ENCODE measurements at regions not wholly inside any gene's neighbourhood (a gene's known extent, or its start where the extent isn't known, plus 50 kb on each side); places are given as distances from the start of the nearest gene placed in this dataset.
"Not testable (repeated sequence)": the region's sequence is repeated elsewhere in the genome, so short reads cannot be mapped to it uniquely, and the experiment has no call there.

DNA sequence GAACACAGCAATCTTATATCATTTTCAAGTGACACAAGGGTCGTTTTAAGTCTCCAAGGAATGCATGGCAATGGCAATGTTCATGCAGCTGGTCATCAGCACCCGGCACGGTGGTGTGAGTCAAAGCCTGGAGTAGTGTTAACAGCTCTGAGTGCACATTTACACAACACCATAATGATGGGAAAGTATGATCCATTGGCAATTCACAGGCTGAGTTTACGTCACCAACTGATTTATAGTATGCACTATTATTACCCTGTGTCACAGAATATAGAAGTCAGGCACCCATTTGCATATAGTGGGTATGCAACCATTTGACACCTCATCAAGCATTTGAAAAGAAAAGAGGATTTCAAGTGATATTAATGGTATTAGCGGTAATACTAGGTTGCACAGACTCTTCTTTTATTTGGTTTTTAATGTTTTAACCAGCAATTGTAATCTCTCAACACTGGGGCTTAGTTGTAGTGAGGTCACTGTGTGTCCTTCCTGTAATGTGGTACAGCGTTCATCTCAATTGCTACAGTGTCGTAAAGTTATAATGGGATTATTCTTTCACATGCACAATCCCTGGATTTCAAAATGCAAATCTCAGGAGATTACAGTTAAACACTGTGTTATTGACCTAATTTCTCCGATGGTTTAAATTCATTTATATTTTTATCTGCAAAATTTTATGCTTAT is 113.8 kb downstream of the C3orf38 start:
- H3K36me3 Mint-ChIP-seq: no peaks in the 10 kb centered on the region
- H3K4me1 Mint-ChIP-seq: no peaks in the 10 kb centered on the region
- no peak overlapping the region for H3K4me3 Mint-ChIP-seq
- no peak overlapping the region for H3K27ac Mint-ChIP-seq
- H3K9me3 Mint-ChIP-seq: no peaks in the 10 kb centered on the region
- ATAC-seq: no peak
- H3K27me3 Mint-ChIP-seq: no peaks in the 10 kb centered on the region

DNA sequence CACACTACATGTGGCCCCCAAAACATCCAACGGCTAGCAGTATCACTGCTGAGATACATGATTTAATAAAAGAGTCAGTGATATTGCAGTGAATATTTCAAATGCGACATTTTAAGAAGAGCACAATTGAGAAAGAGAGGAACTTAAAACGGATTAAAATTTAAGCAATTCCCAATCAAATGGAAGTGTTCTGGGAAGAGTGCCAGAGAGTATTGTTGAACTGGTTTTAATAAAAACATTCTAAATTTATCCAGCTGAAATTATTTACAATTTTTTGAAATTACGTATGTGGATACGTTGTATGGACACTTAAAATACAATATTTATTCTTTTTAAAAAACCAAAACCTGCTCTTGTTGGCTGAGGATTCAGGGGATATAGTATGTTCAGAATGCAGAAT is 117.7 kb downstream of the C3orf38 start:
- no peak overlapping the region for H3K27ac Mint-ChIP-seq
- no peak for ATAC-seq
- no peak overlapping the region for H3K4me3 Mint-ChIP-seq
- no peaks in the 10 kb centered on the region for H3K27me3 Mint-ChIP-seq
- H3K36me3 Mint-ChIP-seq: no peaks in the 10 kb centered on the region
- H3K4me1 Mint-ChIP-seq: no peaks in the 10 kb centered on the region
- no peaks in the 10 kb centered on the region for H3K9me3 Mint-ChIP-seq

DNA sequence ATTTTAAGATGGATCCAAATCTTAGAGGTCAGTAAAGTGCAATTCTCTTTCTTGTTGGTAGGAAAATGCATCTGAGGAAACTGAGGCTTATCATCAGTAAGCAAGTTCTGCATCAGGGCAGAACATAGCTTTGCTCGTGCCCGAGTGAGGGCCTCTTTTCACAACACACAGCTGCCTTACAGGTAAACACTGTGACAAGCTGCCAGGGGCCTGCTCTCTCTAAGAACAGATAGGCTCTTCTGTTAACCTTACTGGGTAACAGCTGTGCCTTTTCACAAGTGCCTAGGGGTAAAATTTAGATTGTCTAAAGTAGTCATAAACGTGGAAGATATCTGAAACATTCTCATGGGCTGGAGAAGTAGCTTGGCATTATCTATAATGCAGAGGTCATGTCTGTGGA is 118.1 kb downstream of the C3orf38 start:
- ATAC-seq: no peak
- no peaks in the 10 kb centered on the region for H3K4me1 Mint-ChIP-seq
- H3K27ac Mint-ChIP-seq: no peak overlapping the region
- H3K36me3 Mint-ChIP-seq: no peaks in the 10 kb centered on the region
- H3K27me3 Mint-ChIP-seq: no peaks in the 10 kb centered on the region
- H3K9me3 Mint-ChIP-seq: no peaks in the 10 kb centered on the region
- no peak overlapping the region for H3K4me3 Mint-ChIP-seq

DNA sequence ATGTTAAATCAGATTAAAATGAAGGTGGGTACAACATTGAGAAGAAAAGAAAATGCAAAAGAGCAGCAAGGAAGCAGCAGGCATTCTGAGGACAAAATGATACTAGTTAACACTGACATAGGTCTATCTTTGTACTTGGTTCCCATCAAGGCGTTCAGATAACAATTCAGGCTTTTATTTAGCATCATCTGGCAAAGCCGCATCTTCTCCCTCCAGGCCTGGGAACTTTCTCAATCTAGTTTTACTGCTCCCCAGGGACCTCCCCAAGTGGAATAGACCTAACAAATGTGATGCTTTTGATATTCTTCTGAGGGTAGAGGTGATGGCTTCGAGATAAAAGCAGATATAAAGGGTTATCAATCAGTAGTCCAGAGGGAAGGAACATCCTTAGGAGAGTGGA is 130.6 kb downstream of the C3orf38 start:
- H3K9me3 Mint-ChIP-seq: no peaks in the 10 kb centered on the region
- no peaks in the 10 kb centered on the region for H3K36me3 Mint-ChIP-seq
- H3K27ac Mint-ChIP-seq: no peak overlapping the region
- no peak for ATAC-seq
- H3K4me3 Mint-ChIP-seq: no peak overlapping the region
- no peaks in the 10 kb centered on the region for H3K27me3 Mint-ChIP-seq
- H3K4me1 Mint-ChIP-seq: no peaks in the 10 kb centered on the region

DNA sequence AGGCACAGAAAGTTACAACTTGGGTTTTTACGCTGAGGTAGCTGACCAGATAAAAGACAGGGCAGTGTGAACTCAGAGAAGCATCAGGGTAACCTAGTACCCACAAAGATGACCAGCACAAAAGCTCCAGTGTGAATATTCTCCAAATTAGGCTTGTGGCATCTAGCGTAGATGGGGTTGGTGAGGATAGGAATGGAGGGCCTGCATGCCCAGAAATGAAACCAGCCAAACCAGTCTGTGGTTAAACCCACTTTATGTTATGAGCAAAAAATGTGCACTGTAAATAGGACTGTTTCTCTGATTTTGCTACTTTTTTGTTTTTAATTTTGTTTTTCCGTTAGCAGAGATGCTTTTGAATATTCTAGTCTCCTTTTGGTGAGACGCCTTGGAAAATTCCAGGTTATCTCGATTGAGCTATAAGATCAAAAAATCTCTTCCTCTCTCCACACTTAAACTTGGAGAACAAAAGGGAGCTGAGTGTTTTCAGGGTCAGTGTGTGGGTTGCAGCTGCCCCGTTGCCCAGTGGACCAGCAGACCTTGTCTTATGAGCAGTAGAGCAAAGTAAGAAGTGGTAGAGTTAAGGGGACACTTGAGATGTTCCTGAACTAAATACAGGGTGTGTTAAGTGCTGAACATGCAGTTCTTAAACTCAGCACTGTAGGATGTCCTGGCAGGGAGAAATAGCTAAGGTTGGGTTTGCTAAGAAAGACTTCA is 132.9 kb downstream of the C3orf38 start:
- no peak overlapping the region for H3K4me3 Mint-ChIP-seq
- H3K36me3 Mint-ChIP-seq: no peaks in the 10 kb centered on the region
- no peaks in the 10 kb centered on the region for H3K27me3 Mint-ChIP-seq
- no peaks in the 10 kb centered on the region for H3K4me1 Mint-ChIP-seq
- H3K9me3 Mint-ChIP-seq: no peaks in the 10 kb centered on the region
- no peak overlapping the region for H3K27ac Mint-ChIP-seq
- ATAC-seq: no peak

DNA sequence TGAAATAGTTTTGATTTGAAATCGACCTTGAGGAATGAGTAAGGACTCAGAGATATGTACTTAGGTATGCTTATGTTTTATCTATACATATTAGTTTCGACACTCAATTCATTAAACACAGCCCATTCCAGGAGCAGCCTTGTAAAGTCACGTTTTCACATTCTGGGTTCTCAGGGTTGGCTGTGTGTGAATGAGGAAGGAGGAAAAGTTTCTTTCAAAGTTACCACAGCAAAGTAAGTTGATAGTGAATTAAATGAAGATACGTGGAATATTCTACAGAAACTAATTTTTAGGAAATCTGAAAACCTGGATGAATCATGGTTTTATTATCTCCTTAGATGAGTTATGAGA is 133.5 kb downstream of the C3orf38 start:
- Mint-ChIP-seq H3K4me3 (no peak overlapping the region), H3K36me3 (no peaks in the 10 kb centered on the region), H3K27me3 (no peaks in the 10 kb centered on the region), H3K27ac (no peak overlapping the region), H3K9me3 (no peaks in the 10 kb centered on the region), H3K4me1 (no peaks in the 10 kb centered on the region)
- ATAC-seq: no peak

DNA sequence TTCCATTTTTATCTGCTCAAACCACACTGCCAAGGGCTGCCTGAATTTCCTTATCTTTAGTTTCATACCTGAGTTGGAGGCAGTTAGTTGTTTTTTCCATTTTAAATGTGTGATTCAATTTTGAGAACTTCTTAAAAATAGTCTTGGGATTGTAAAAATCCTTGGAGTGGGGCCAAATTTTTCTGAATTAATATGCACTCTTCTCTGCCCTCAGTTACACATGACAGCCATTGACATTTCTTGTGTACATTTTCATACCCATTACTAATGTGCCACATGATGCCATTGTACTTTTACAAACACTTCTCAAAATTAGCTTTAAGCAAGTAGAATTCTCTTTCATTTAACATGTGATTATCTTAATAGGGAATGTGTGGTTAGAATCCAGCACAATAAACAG is 141.7 kb downstream of the C3orf38 start:
- no peak for ATAC-seq
- no peak overlapping the region for H3K4me3 Mint-ChIP-seq
- H3K36me3 Mint-ChIP-seq: no peaks in the 10 kb centered on the region
- peaks cover 3% of the 10 kb centered on the region for H3K9me3 Mint-ChIP-seq
- H3K27ac Mint-ChIP-seq: no peak overlapping the region
- H3K27me3 Mint-ChIP-seq: no peaks in the 10 kb centered on the region
- no peaks in the 10 kb centered on the region for H3K4me1 Mint-ChIP-seq

DNA sequence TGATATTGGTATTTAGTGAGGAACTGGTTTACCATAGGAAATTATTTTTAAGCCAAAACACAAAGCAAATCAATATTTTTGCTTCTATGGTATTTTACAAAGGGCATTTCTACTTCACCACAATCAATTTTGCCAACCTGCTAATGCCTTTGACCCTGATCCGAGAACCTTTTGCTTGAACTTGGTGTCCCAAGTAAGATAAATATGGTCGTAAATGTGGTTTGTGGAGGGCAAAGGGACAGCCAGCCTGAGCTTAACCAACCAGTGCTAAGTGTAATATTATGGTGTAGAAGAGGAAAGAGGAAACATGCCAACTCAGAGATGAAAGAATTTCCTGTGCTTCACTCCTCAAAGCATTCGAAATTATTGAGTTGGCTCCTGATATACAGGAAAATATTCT is 148.4 kb downstream of the C3orf38 start:
- no peak for ATAC-seq
- no peak overlapping the region for H3K4me3 Mint-ChIP-seq
- H3K27me3 Mint-ChIP-seq: no peaks in the 10 kb centered on the region
- peaks cover 6% of the 10 kb centered on the region for H3K4me1 Mint-ChIP-seq
- no peak overlapping the region for H3K27ac Mint-ChIP-seq
- H3K36me3 Mint-ChIP-seq: no peaks in the 10 kb centered on the region
- peaks cover 3% of the 10 kb centered on the region for H3K9me3 Mint-ChIP-seq

DNA sequence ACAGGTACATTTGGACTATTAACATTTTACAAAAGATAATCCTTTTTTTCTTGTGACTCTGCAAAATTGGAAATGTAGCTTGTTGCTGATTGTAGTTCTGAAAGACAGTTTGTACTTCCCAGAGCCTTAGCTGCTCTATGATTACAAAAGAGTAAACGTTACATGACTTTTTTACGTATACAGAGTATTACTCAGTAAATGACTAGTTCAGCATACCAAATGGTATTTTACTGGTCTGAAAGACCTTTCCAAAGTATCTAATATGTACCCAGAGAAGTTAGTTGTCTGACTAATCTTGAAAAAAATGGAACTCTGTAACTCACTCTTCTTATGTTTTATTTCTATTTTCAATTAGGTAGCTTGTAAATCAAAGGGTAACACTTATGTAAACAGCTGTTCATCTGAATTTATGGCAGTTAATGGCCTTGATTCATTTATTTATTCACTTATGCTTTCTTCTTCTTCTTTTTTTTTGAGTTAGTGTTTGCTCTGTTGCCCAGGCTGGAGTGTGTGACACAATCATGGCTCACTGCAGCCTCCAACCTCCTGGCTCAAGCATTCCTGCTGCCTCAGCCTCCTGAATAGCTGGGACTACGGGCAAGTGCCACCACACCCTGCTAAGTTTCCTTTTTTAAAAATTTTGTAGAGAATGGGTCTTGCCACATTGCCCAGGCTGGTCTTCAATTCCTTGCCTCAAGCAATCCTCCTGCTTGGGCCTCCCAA is 151.7 kb downstream of the C3orf38 start:
- Mint-ChIP-seq H3K36me3 (no peaks in the 10 kb centered on the region), H3K9me3 (peaks cover 4% of the 10 kb centered on the region), H3K27me3 (no peaks in the 10 kb centered on the region), H3K27ac (no peak overlapping the region), H3K4me3 (no peak overlapping the region), H3K4me1 (peaks cover 6% of the 10 kb centered on the region)
- ATAC-seq: no peak

DNA sequence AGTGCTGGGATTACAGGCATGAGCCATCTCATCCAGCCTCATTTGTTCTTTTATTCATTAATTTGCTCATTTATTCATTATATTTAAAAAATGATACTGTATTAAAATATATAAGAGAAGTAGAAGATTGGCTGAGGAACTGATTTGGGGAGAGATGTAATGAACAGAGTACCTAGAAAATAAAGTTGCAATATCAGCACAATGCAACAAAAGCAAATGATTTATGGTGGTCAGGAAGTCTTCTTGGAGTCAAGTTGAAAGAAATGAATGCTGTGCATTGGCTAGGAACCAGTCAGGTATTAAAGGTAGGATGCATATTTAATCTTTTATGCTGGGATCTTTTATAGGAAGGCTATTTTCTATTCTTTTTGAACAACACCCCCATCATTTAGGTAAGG is 152.2 kb downstream of the C3orf38 start:
- H3K36me3 Mint-ChIP-seq: no peaks in the 10 kb centered on the region
- H3K4me3 Mint-ChIP-seq: no peak overlapping the region
- peaks cover 6% of the 10 kb centered on the region for H3K4me1 Mint-ChIP-seq
- H3K9me3 Mint-ChIP-seq: peaks cover 4% of the 10 kb centered on the region
- ATAC-seq: no peak
- H3K27me3 Mint-ChIP-seq: no peaks in the 10 kb centered on the region
- no peak overlapping the region for H3K27ac Mint-ChIP-seq

DNA sequence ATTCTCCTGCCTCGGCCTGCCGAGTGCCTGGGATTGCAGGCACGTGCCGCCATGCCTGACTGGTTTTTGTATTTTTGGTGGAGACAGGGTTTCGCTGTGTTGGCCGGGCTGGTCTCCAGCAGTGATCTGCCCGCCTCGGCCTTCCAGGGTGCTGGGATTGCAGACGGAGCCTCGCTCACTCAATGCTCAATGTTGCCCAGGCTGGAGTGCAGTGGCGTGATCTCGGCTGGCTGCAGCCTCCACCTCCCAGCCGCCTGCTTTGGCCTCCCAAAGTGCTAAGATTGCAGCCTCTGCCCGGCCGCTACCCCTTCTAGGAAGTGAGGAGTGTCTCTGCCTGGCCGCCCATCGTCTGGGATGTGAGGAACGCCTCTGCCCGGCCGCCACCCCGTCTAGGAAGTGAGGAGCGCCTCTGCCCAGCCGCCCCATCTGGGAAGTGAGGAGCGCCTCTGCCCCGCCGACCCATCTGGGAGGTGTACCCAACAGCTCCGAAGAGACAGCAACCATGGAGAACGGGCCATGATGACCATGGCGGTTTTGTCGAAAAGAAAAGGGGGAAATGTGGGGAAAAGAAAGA is 153.7 kb downstream of the C3orf38 start:
- ATAC-seq, H3K36me3 Mint-ChIP-seq, H3K4me3 Mint-ChIP-seq, H3K9me3 Mint-ChIP-seq, H3K4me1 Mint-ChIP-seq, H3K27me3 Mint-ChIP-seq, H3K27ac Mint-ChIP-seq: not testable (repeated sequence)

DNA sequence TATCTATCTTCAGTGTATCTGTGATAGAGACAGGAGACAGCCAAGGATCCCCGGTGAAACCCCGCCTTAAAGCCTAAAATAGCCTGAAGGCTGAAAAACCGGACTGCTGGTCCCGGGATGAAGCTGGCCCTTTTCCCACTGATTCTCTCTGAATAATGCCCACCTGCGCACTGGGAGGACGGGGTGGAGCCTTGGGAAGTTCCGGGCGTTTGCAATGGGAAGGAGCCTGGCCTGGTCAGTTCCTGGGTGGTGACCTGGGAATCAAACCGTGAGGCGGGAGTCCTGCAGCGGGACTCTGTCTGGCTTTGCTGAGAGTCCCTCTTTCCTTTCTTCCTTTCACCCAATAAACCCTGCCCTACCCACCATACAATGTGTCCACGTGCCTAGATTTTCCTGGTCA is 157.9 kb downstream of the C3orf38 start:
- Mint-ChIP-seq H3K36me3 (no peaks in the 10 kb centered on the region), H3K4me3 (no peak overlapping the region), H3K27me3 (no peaks in the 10 kb centered on the region), H3K27ac (no peak overlapping the region), H3K9me3 (peaks cover 4% of the 10 kb centered on the region), H3K4me1 (no peaks in the 10 kb centered on the region)
- ATAC-seq: no peak

DNA sequence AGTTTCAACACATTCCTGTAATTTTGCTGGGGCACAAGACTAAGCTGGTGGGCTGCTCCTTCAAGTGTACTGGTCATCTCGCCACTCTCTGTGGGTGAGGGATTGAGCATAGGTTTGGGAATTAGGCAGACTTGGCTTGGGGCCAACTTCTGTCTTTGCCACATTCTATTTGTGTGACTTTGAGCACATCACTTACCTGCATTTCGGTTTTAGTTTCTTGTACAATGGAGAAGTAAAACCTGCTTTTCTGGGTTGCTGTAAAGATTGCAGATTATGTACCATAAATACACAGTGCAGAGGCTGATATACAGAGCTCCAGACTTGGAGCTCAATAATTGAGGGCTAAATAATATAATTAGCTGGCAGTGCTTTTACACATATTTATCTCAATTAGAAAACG is 162.1 kb downstream of the C3orf38 start:
- H3K4me1 Mint-ChIP-seq: no peaks in the 10 kb centered on the region
- no peaks in the 10 kb centered on the region for H3K27me3 Mint-ChIP-seq
- H3K27ac Mint-ChIP-seq: no peak overlapping the region
- H3K4me3 Mint-ChIP-seq: no peak overlapping the region
- no peaks in the 10 kb centered on the region for H3K36me3 Mint-ChIP-seq
- ATAC-seq: no peak
- H3K9me3 Mint-ChIP-seq: no peaks in the 10 kb centered on the region

DNA sequence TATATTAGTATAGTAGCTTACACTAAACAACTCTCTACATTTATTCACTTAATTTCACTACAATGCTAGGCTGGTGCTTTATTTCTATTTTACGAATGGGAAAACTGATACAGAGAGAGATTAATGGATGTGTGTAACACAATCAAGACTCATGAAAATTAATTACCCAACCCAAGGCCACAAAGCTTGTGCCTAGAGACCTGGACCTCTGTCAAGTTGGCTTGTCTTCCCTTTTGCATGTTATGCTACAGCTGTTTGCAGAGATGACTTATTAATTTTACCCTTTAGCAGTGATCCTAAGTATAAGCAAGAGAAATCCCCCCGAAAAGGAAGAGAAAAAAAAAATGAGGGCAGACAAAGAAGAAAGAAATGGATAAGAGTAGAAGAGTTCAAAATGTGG is 162.5 kb downstream of the C3orf38 start:
- Mint-ChIP-seq H3K4me3 (no peak overlapping the region), H3K36me3 (no peaks in the 10 kb centered on the region), H3K27me3 (no peaks in the 10 kb centered on the region), H3K27ac (no peak overlapping the region), H3K9me3 (no peaks in the 10 kb centered on the region), H3K4me1 (no peaks in the 10 kb centered on the region)
- no peak for ATAC-seq

DNA sequence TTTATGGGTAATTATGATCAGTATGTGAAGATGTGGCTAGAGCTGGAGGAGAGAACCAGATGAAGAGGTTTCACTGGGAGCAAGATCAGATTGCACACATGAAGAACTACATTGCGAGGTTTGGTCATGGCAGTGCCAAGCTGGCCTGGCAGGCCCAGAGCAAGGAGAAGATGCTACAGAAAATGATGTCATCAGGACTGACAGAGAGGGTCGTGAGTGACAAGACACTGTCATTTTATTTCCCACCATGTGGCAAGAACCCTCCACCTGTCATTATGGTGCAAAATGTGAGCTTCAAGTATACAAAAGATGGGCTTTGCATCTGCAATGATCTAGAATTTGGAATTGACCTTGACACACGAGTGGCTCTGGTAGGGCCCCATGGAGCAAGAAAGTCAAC is 168.3 kb downstream of the C3orf38 start:
- no peaks in the 10 kb centered on the region for H3K36me3 Mint-ChIP-seq
- ATAC-seq: no peak

More for the DNA sequence above, 168.3 kb downstream of the C3orf38 start:
- Mint-ChIP-seq H3K27me3 (no peaks in the 10 kb centered on the region), H3K9me3 (no peaks in the 10 kb centered on the region), H3K4me1 (no peaks in the 10 kb centered on the region), H3K4me3 (no peak overlapping the region), H3K27ac (no peak overlapping the region)
